Hematopoietic multipotent progenitor cell (in vitro differentiated cells): ENCODE measurements at regions not wholly inside any gene's neighbourhood (a gene's known extent, or its start where the extent isn't known, plus 50 kb on each side); places are given as distances from the start of the nearest gene placed in this dataset.
"Not testable (repeated sequence)": the region's sequence is repeated elsewhere in the genome, so short reads cannot be mapped to it uniquely, and the experiment has no call there.

ENCODE experiments used
- DNase-seq, 3 donors: peaks; one replicate each; pipeline ENCODE4 v3.0.0-alpha.2; 2011 to 2015; ENCODE audit warnings: low read depth in 2 of 3, low spot score in 2 of 3

- no peak for DNase-seq
These were observed 540.3 kb downstream of the HINT1 start for GRCh38 chr5:130624805-130625204.

- DNase-seq: no peak
These were observed 548.9 kb downstream of the HINT1 start for GRCh38 chr5:130616161-130616560.

DNA sequence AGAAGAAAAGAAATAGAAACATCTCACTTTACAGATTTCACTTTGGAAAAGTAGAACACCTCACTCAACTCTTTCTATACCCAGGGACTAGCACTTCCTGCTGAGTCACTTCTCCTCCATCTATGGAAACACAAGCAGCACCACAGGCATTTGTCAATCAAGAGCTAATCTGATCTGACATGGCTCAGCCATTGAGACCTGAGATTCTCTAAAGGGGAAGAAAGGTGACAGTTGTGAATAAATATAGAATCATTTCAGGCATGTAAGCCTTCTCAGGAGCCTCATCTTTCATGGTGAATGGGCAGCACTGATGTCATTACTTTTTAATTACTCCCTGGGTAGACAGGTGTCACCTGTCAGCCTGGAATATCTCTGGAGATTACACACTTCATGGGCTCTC lies 559.8 kb downstream of the HINT1 start:
- DNase-seq: no peak

DNA sequence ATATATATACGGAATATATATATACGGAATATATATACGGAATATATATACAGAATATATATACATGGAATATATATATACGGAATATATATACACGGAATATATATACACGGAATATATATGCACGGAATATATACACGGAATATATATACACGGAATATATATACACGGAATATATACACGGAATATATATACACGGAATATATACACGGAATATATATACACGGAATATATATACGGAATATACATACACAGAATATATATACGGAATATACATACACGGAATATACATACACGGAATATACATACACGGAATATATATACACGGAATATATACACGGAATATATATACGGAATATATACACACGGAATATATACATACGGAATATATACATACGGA lies 568.4 kb downstream of the HINT1 start:
- DNase-seq: not testable (repeated sequence)

DNA sequence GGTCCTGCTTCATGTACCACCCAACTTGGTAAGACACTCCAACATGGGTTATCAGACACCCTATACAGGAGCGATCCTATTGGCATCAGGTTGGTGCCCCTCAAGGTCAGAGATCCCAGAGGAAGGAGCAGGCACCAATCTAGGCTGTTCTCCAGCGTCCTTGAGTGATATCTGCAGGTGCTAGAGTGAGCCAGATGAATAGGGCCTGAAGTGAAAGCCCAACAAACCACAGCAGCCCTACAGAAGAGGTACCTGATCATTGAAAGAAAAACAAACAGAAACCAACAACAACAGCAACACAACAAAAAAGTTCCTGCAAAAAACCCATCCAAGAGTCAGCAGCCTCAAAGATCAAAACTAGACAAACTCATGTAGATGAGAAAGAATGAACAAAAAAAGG lies 584.8 kb downstream of the HINT1 start:
- no peak for DNase-seq

DNA sequence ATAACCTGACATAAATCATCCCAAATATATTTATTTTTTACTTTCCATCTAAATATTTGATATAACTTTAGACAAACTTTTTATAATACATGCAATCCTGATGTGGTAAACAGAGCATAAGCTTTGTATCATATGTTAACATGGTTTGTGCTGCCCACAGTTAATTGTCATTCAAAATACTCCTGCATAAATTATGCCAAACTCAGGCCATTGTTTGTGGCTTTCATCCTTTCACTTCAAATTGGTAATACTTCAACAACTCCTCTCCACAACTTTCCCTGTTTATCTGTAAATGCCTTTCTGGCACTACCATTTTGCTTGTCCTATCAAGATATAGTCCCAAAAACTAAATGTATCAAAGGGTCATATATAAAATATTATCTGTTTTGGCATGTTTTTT lies 586.7 kb downstream of the HINT1 start:
- no peak for DNase-seq

- DNase-seq: no peak
These were observed 594.0 kb downstream of the HINT1 start for GRCh38 chr5:130571076-130571475.

DNA sequence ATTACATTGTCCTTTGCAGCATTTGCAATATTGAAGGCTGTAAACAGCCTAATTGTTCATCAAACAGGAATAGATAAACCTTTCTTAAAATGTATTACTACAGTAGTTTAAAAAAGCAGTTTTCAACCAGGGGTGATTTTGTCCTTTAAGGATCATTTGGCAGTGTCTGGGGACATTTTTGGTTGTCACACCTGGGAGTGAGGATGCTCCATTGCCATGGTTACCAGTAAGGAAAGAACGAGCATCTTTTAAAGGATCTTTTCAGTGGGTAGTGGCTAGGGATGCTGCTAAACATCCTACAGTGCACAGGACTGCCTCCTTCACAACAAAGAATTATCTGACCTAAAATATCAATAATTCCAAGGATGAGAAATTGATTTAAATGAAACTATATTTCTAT lies 596.3 kb downstream of the HINT1 start:
- no peak for DNase-seq

- DNase-seq: no peak
These were observed 609.6 kb downstream of the HINT1 start for GRCh38 chr5:130555429-130555828.

DNA sequence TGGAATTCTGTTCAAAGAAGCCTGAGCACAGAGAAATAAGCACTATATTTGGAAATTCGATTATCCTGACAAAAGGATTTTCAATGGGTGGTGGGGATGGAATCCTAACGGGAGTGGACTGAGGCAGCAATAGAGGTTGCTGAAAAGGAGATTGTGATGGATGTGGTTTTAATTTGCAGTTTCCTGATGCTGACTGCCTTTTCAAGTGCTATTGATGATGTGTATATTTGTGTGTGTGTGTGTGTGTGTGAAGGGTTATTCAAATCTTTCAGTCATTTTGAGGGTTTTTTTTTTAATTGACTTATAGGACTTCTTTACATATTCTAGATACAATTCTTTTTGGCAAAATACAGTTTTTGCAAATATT lies 614.5 kb downstream of the HINT1 start:
- no peak for DNase-seq

DNA sequence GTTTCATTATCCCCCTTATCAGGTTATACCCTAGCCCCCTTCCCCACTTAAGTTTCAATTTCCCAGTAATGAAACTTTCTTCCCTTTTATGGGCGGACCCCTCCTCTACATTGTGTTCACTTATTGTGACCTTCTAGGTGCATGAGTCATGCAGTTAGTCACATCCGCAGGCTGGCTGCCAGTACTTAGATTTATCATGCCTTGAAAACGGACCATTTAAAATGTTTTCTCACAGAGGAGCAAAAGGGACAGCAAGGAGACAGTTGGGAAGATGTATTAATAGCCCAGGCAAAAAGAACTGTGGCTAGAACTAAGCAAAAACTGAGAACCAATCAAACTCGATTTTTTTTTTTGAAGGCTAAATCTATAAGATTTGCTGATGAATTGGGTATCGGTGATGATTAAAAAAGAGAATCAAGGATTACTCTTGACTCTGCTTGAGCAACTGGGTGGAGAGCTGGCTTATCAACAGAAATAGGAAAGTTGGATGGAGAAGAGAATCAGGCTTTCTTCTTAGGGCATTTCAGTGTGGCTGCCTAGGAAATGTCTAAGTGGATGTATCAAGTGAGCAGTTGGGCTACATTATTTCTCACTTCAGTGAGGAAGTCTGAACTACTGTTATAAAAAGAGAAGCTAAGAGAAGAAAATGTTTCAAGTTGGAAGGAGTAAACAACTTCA lies 615.0 kb downstream of the HINT1 start:
- no peak for DNase-seq

DNA sequence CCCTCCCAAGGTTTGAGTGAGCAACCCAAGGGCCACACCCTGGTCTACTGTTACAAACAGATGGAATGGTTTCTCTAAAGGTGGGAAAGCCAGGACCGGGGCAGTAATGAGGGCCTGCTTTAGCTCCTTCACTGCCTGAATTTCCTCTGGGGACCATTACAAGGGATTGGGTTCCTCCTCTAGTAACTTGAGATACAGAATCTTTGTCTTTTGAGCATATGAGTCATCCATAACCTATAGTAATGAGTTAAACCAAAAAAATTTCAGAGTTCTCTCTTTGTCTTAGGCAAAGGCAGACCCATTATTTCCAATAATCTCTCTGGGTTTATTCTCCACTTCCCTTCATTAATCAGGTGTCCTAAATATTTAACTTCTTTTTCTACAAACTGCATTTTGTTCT lies 618.8 kb downstream of the HINT1 start:
- DNase-seq: no peak

- no peak for DNase-seq
These were observed 619.8 kb downstream of the HINT1 start for GRCh38 chr5:130545291-130545690.

DNA sequence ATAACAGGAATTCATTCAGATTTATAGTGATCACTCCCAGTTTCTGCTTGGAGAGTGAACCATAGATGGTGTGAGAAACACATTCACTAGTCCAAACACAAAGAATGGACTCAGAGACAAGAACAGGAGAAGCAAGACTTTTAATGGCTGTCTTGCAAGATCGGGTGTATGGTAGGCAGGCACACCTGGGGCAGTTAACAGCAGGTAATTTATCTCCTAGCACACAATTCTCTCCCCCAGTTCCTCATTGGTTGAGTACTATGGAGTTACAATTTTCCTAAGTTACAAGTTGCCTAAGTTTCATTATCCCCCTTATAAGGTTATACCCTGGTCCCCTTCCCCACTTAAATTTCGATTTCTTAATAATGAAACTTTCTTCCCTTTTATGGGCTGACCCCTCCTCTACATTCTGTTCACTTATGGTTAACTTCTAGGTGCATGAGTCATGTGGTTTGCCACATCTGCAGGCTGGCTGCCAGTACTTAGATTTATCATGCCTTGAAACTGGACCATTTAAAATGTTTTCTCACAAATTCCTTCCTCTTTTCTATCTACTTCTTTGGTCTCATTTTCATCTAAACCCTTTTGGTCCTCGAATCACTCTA lies 623.3 kb downstream of the HINT1 start:
- DNase-seq: peak in 2 of 3 donors; percentile 12 to 36

DNA sequence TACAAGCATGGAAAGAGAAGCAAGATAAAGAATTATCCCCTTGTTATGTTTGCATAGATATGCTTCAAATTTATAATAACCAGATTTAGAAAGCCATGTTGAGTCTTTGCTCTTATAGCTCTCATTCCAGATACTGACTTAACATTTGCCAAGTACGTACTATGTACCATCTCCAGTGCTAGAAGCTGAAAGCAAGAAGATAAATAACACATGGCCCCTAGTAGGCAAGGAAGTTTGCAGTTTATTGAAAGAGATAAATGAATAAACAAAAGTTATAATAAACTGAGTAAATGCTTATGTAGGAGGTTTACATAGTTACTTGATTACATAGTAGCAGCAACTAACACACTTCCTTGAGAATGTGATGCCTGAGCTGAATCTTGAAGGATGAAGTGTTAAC lies 628.4 kb downstream of the HINT1 start:
- no peak for DNase-seq

DNA sequence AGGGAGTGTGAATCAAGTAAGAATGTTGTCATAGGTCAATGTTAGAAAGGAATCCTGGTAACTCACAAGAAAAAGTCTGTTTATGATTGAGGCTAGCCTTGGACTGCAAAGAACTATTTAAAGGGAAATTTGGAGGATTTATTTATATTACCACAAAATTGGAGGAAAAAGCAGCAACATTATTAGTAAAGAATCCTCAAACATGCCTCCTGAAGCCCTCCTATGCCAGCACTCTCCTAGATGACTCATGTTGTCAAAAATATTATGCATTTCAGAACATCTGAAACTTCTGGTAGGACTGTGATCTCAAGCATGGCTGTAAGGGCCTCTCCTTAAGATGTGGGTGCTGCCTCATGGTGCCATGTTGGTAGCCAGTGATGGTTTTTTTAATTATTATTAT lies 628.5 kb downstream of the CHSY3 start:
- no peak for DNase-seq

DNA sequence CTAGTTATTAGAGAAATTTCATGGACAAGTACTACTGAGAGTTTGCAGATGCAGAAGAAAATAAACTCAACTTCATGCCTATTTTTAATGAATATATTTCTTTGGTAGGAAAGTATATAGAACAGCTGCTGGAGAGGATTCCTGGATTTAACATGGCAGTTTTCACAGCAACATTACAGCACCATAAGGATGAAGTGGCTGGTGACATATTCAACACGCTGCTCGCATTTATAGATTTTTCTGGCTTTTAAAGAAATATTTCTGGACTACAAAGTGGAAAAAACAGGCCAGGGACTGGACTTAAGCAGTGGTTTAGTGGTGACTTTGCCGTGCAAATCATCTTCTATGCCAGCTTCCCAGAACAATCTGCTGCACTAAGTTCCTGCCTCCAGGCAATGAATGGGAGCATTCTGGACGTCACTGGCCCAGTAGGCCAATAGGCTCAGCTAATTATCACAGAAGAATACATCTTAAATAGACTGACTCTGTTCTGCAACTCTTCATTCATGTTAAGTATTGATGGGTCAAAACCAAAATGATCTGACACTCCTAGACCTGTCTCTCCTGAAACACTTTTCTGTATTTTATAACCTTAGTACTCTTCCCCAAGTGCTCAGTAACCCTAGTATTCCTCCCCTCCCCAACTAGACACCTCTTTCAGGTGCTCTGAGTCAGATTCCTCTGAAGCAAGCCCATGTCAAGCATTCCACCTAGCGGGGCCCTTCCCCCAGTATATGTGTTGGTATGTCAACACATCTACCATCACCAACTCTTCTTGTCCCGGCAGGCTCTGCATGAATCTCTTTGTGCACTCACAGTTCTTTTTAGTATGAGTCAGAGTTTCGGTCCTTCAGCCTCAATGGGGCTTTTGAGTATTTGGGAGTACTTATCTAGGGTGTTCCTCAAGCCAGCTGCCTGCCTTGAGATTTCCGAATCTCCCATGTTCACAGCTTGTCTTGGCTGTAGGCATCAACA lies 625.5 kb downstream of the CHSY3 start:
- DNase-seq: no peak

GRCh38 chr5:130529111-130529510 lies 624.8 kb downstream of the CHSY3 start:
- DNase-seq: no peak

DNA sequence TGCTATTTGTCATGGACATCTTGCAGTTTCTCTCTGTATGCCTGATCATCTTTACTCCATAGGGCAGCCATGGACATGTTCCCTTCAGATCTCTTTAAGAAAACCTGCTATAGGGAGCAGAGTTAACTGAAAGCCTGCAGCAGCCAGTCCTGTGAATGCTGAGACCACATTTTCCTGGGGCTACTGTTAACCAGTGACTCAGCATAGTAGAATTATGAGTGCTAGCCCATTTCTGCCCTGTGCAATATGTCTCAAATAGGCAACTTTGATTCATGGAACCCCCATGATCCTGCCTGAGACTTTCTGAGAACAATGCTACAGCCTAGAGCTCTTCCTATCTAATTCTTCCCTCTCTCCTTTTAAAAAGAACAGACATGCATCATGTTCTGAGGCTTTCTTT lies 624.2 kb downstream of the CHSY3 start:
- DNase-seq: no peak

DNA sequence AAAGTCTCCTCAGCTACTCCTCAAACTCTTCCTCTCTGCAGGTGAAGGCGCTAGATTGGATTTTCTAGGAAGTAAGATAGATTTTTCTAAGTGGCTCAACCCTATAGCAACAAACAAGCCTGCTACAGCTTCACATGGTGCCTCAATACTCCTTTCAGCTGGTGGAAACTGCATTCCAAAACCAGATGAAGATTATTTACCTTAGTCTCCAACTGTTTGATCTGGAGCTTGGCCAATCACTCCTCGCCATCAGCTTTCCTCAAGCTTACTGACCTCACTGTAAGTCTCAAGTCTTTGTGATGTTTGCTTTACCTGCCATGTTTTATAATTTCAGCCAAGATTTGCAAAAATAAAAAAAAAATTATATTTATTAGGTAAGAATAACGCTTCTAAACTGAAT lies 622.4 kb downstream of the CHSY3 start:
- DNase-seq: no peak

DNA sequence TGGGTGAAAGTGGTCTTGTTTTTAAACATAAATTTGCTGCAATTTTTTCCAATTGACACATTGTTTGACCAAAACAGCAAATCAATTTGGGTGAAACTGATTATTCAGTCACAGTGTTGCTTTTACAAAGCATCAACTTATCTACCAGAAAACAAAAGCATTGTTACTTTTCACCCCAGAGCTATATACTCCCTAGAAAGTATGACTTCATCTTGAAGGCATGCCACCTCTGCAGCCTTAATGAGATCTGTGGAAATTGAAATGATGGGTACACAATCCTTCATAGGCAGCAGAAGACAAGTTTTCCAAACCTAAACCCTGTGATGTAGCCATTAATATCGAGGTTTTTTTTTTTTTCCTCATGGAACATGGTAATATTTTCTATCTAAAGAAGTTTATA lies 615.9 kb downstream of the CHSY3 start:
- DNase-seq: no peak
